HL-60 (cell line): ENCODE measurements at regions not wholly inside any gene's neighbourhood (a gene's known extent, or its start where the extent isn't known, plus 50 kb on each side); places are given as distances from the start of the nearest gene placed in this dataset.
"Not testable (repeated sequence)": the region's sequence is repeated elsewhere in the genome, so short reads cannot be mapped to it uniquely, and the experiment has no call there.

Experiments
- DNase-seq, 2 experiments: peaks; one replicate each; pipeline ENCODE4 v3.0.0-alpha.2; 2010 to 2020; ENCODE audit warnings: low read depth in 1 of 2, low spot score in 1 of 2
- H3K27ac ChIP-seq: fragments of 250-450 bp; sonication (Bioruptor Pico); replicated peaks from 2 replicates; pipeline ENCODE4 v1.5.1; 2020; ENCODE audit warnings: mild to moderate bottlenecking, moderate library complexity
- H3K27me3 ChIP-seq: fragments of 250-450 bp; sonication (Bioruptor Pico); 2 replicates; pipeline ENCODE4 v1.5.1; 2021; ENCODE audit warnings: mild to moderate bottlenecking, moderate library complexity; ENCODE audit not compliant: insufficient read depth, poor library complexity, severe bottlenecking
- H3K4me3 ChIP-seq: replicated peaks from 2 replicates; pipeline ENCODE4 v1.5.1; 2011; ENCODE audit warnings: mild to moderate bottlenecking, control low read depth, low read length; ENCODE audit not compliant: insufficient read depth
- GABPA ChIP-seq: IDR thresholded peaks from 2 replicates; pipeline ENCODE4 v1.6.1; 2012; ENCODE audit warnings: low read depth
- POLR2AphosphoS5 ChIP-seq: IDR thresholded peaks from 2 replicates; pipeline ENCODE4 v1.6.1; 2012; ENCODE audit warnings: low read depth
- REST ChIP-seq: IDR thresholded peaks from 2 replicates; pipeline ENCODE4 v1.6.1; 2012; ENCODE audit warnings: low read depth; ENCODE audit not compliant: insufficient replicate concordance
- SPI1 ChIP-seq: IDR thresholded peaks from 2 replicates; pipeline ENCODE4 v1.6.1; 2012; ENCODE audit warnings: low read depth, mild to moderate bottlenecking, borderline replicate concordance
- TF ChIP-seq, protein P1 (sequence below): IDR thresholded peaks from one replicate; pipeline ENCODE4 v1.5.1; 2011; ENCODE audit warnings: low read length, control low read depth, inconsistent platforms; ENCODE audit not compliant: insufficient read depth

GRCh38 chr9:42239445-42240260, 56.2 kb downstream of the SPATA31A6 start:
- H3K27me3 ChIP-seq, DNase-seq, H3K27ac ChIP-seq, H3K4me3 ChIP-seq: not testable (repeated sequence)

- DNase-seq, H3K27ac ChIP-seq, H3K27me3 ChIP-seq, H3K4me3 ChIP-seq: not testable (repeated sequence)
Measured at GRCh38 chr9:42240261-42240579, 56.8 kb downstream of the SPATA31A6 start.

- not testable (repeated sequence) for DNase-seq, H3K27ac ChIP-seq, H3K27me3 ChIP-seq, H3K4me3 ChIP-seq
Measured at GRCh38 chr9:42243211-42243610, 59.8 kb downstream of the SPATA31A6 start.

DNA sequence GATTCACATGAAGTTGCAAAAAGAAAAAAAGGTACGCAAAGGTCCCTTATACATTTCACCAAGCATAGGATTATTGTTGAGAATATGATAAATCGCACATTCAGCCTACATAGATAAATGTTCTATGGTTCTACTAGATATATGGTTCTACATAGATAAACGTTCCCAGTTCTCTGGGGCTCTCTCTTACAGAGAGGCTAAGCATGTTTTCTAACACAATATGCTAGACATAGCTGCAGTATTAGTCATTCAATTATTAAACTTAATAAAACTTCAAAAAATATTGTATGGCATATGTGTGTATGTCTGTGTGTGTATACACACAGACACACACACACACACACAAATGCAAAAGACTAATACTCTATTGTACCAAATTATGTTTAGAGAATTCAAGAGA, 60.4 kb downstream of the SPATA31A6 start:
- H3K27me3 ChIP-seq, H3K4me3 ChIP-seq, DNase-seq, H3K27ac ChIP-seq: not testable (repeated sequence)

- H3K4me3 ChIP-seq, H3K27me3 ChIP-seq, DNase-seq, H3K27ac ChIP-seq: not testable (repeated sequence)
Measured at GRCh38 chr9:42268729-42269128, 85.3 kb downstream of the SPATA31A6 start.

DNA sequence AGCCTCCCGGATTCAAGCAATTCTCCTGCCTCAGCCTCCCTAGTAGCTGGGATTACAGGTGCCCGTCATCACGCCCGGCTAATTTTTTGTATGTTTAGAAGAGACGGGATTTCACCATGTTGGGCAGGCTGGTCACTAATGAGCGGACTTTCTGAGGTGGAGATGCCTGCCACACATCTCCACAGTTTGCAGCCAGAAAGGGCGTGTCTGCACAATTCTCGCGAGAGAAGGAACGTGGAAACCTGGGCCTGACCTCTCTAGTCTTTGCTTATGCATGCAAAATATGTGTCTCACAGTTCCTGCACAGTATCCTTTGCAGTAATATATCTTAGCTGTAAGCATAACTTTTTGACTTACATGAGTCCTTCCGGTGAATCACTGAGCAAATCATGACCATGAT, 85.7 kb downstream of the SPATA31A6 start:
- H3K27me3 ChIP-seq, H3K27ac ChIP-seq, H3K4me3 ChIP-seq, DNase-seq: not testable (repeated sequence)

DNA sequence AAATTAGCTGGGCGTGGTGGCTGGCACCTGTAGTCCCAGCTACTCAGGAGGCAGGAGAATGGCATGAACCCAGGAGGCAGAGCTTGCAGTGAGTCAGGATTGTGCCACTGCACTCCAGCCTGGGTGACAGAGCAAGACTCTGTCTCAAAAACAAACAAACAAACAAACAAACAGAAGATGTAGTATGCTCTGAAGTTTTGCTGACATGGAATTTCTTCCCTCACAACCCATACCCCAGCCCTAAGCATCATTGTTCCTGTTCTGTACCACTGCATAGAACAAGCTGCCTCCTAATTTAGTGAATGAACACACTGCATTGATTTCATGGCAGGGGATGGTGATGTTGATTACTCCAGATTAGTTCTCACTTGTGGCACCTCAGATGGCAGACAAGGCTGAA, 89.7 kb downstream of the SPATA31A6 start:
- H3K27ac ChIP-seq, H3K27me3 ChIP-seq, H3K4me3 ChIP-seq, DNase-seq: not testable (repeated sequence)

- no peak for DNase-seq
- TF ChIP-seq SPI1 (no peak), REST (no peak), POLR2AphosphoS5 (no peak), GABPA (no peak)
- TF ChIP-seq, protein P1, sequence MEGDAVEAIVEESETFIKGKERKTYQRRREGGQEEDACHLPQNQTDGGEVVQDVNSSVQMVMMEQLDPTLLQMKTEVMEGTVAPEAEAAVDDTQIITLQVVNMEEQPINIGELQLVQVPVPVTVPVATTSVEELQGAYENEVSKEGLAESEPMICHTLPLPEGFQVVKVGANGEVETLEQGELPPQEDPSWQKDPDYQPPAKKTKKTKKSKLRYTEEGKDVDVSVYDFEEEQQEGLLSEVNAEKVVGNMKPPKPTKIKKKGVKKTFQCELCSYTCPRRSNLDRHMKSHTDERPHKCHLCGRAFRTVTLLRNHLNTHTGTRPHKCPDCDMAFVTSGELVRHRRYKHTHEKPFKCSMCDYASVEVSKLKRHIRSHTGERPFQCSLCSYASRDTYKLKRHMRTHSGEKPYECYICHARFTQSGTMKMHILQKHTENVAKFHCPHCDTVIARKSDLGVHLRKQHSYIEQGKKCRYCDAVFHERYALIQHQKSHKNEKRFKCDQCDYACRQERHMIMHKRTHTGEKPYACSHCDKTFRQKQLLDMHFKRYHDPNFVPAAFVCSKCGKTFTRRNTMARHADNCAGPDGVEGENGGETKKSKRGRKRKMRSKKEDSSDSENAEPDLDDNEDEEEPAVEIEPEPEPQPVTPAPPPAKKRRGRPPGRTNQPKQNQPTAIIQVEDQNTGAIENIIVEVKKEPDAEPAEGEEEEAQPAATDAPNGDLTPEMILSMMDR, result no peak
Measured at GRCh38 chr9:42275141-42275540, 91.7 kb downstream of the SPATA31A6 start.

GRCh38 chr9:42282531-42283178, 99.2 kb downstream of the SPATA31A6 start:
- DNase-seq, H3K27me3 ChIP-seq, H3K4me3 ChIP-seq, H3K27ac ChIP-seq: not testable (repeated sequence)

More at GRCh38 chr9:42275141-42275540, 91.7 kb downstream of the SPATA31A6 start:
- no peak overlapping the region for H3K4me3 ChIP-seq
- no peak overlapping the region for H3K27ac ChIP-seq
- H3K27me3 ChIP-seq, result no peaks in the 10 kb centered on the region

DNA sequence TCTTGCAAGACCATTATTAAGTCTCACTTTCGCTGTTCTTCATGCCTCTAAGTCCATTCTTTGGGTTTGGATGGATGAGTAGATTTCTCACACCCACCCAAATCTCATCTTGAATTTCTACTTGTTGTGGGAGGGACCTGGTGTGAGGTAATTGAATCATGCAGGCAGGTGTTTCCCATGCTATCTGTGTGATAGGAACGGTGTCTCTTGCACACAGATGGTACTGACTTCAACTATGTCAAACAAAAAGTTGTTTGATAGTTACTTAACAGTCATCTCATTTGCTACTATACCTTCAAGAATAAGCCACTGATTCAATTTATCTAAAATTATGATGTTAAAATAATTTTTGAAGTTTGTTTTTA, 99.7 kb downstream of the SPATA31A6 start:
- H3K4me3 ChIP-seq, DNase-seq, H3K27ac ChIP-seq, H3K27me3 ChIP-seq: not testable (repeated sequence)

- H3K27ac ChIP-seq, H3K4me3 ChIP-seq, DNase-seq, H3K27me3 ChIP-seq: not testable (repeated sequence)
Measured at GRCh38 chr9:42286145-42286845, 102.8 kb downstream of the SPATA31A6 start.
